Kidney (tissue), 13 donors: ENCODE measurements at regions not wholly inside any gene's neighbourhood (a gene's known extent, or its start where the extent isn't known, plus 50 kb on each side); places are given as distances from the start of the nearest gene placed in this dataset.
A peak's percentile ranks its signal among the peaks of the same experiment; 100 is the strongest.

Experiments
- DNase-seq, 5 donors: peaks; one replicate each; pipeline ENCODE4 v3.0.0-alpha.2; 2013 to 2020
- FAIRE-seq: peaks from 2 replicates; lab custom pipeline; 2012; peaks lifted over from hg19 to GRCh38; lab: Jason Lieb, UNC
- H3K27ac ChIP-seq, 2 donors: one replicate each; pipeline ENCODE4 v1.7.0; 2013; ENCODE audit warnings: low read depth in 2 of 2, low read length in 2 of 2, inconsistent platforms in 1 of 2
- H3K27me3 ChIP-seq: one replicate; pipeline ENCODE4 v1.7.1; 2013; ENCODE audit warnings: low read length, inconsistent platforms; ENCODE audit not compliant: control insufficient read depth, insufficient read depth
- H3K36me3 ChIP-seq, 3 donors: one replicate each; pipeline versions ENCODE4 v1.7.0 to v1.7.1; 2013; ENCODE audit warnings: low read length in 3 of 3, control low read depth in 1 of 3, inconsistent platforms in 1 of 3; ENCODE audit not compliant: insufficient read depth in 3 of 3, control insufficient read depth in 2 of 3
- H3K4me1 ChIP-seq, 3 donors: one replicate each; pipeline versions ENCODE4 v1.7.0 to v1.7.1; 2013; ENCODE audit warnings: low read length in 3 of 3, inconsistent platforms in 1 of 3, low read depth in 1 of 3; ENCODE audit not compliant: control insufficient read depth in 2 of 3, insufficient read depth in 2 of 3
- H3K4me3 ChIP-seq, 3 donors: one replicate each; pipeline versions ENCODE4 v1.7.0 to v1.8.1; 2013; ENCODE audit warnings: low read length in 3 of 3, control low read depth in 1 of 3, inconsistent platforms in 1 of 3
- H3K9ac ChIP-seq, 3 donors: one replicate each; pipeline versions ENCODE4 v1.7.0 to v1.7.1; 2013; ENCODE audit warnings: low read length in 3 of 3, control low read depth in 1 of 3, inconsistent platforms in 1 of 3
- H3K9me3 ChIP-seq, 3 donors: one replicate each; pipeline versions ENCODE4 v1.7.0 to v1.7.1; 2013; ENCODE audit warnings: low read length in 3 of 3, control low read depth in 1 of 3, inconsistent platforms in 1 of 3; ENCODE audit not compliant: control insufficient read depth in 2 of 3, insufficient read depth in 1 of 3
- CTCF ChIP-seq: IDR thresholded peaks from 3 replicates; pipeline ENCODE4 v1.5.1; 2012; ENCODE audit warnings: mild to moderate bottlenecking, moderate library complexity, borderline replicate concordance; ENCODE audit not compliant: insufficient read depth; ENCODE audit errors: extremely low read depth
- intact Hi-C: fragments of 100-400 bp; cut with DNase I; formaldehyde crosslinking; loops from one replicate; pipeline ENCODE4 v1.11.1; 2022
- donor health status: control.
- donor health status: control.
- donor health status: control.
- donor health status: control.
- donor health status: control.
- donor health status: DM: yes; HTN: yes; CAD: no.
- donor health status: Normal renal cell carcinoma (clear cell type).

- no peak for FAIRE-seq
- Histone ChIP-seq H3K36me3 (no peaks in the 10 kb centered on the region), H3K27ac (no peak overlapping the region), H3K9ac (no peak overlapping the region), H3K9me3 (no peaks in the 10 kb centered on the region), H3K4me1 (no peaks in the 10 kb centered on the region), H3K4me3 (no peak overlapping the region), H3K27me3 (no peaks in the 10 kb centered on the region)
- intact Hi-C loops, result no loop called here
- TF ChIP-seq CTCF, result no peak
- peak in 4 of 5 donors; percentile 35 to 62 (median 42) for DNase-seq
Measured at GRCh38 chr11:91698845-91699244, 525.8 kb upstream of the FAT3 start.

- no peaks in the 10 kb centered on the region for H3K36me3 ChIP-seq
- H3K9me3 ChIP-seq, result no peaks in the 10 kb centered on the region
- H3K27ac ChIP-seq, result no peak overlapping the region
- TF ChIP-seq CTCF, result no peak
- intact Hi-C loops, result no loop called here
- H3K9ac ChIP-seq, result no peak overlapping the region
- DNase-seq (no peak), FAIRE-seq (no peak)
- no peaks in the 10 kb centered on the region for H3K27me3 ChIP-seq
- no peaks in the 10 kb centered on the region for H3K4me1 ChIP-seq
- H3K4me3 ChIP-seq, result no peak overlapping the region
Measured at GRCh38 chr11:91694331-91694730, 530.3 kb upstream of the FAT3 start.

- FAIRE-seq, result no peak
- no peak overlapping the region for H3K9ac ChIP-seq
- H3K4me1 ChIP-seq, result no peaks in the 10 kb centered on the region
- H3K27ac ChIP-seq, result no peak overlapping the region
- no peaks in the 10 kb centered on the region for H3K27me3 ChIP-seq
- no peaks in the 10 kb centered on the region for H3K9me3 ChIP-seq
- no peaks in the 10 kb centered on the region for H3K36me3 ChIP-seq
- intact Hi-C loops, result no loop called here
- TF ChIP-seq CTCF, result no peak
- no peak overlapping the region for H3K4me3 ChIP-seq
- no peak for DNase-seq
Measured at GRCh38 chr11:91691872-91692271, 532.7 kb upstream of the FAT3 start.

GRCh38 chr11:91688672-91689071, 535.9 kb upstream of the FAT3 start:
- DNase-seq (no peak), FAIRE-seq (no peak)
- no peaks in the 10 kb centered on the region for H3K27me3 ChIP-seq
- no peak overlapping the region for H3K9ac ChIP-seq
- no peaks in the 10 kb centered on the region for H3K36me3 ChIP-seq
- no peaks in the 10 kb centered on the region for H3K9me3 ChIP-seq
- intact Hi-C loops, result no loop called here
- H3K4me1 ChIP-seq, result no peaks in the 10 kb centered on the region
- H3K4me3 ChIP-seq, result no peak overlapping the region
- no peak for TF ChIP-seq CTCF
- no peak overlapping the region for H3K27ac ChIP-seq
